Colonic mucosa (tissue), 4 donors: ENCODE measurements at regions not wholly inside any gene's neighbourhood (a gene's known extent, or its start where the extent isn't known, plus 50 kb on each side); places are given as distances from the start of the nearest gene placed in this dataset.

Experiments
- DNase-seq: peaks from one replicate; pipeline ENCODE4 v3.0.0-alpha.2; 2020
- H3K27ac ChIP-seq: fragments of 200-600 bp; one replicate; pipeline ENCODE4 v1.8.0; 2021
- H3K27me3 ChIP-seq: fragments of 200-600 bp; one replicate; pipeline ENCODE4 v1.8.0; 2021
- H3K36me3 ChIP-seq: fragments of 200-600 bp; one replicate; pipeline ENCODE4 v1.8.0; 2021
- H3K4me1 ChIP-seq: fragments of 200-600 bp; one replicate; pipeline ENCODE4 v1.8.0; 2021; ENCODE audit warnings: mild to moderate bottlenecking
- H3K4me3 ChIP-seq: fragments of 200-600 bp; one replicate; pipeline ENCODE4 v1.8.0; 2021
- H3K9ac ChIP-seq, 2 donors: one replicate each; pipeline ENCODE4 v1.7.0; 2013; ENCODE audit warnings: control low read depth in 2 of 2, low read depth in 2 of 2, low read length in 2 of 2
- H3K9me3 ChIP-seq: fragments of 200-600 bp; one replicate; pipeline ENCODE4 v1.8.0; 2021
- CTCF ChIP-seq: fragments of 200-600 bp; IDR thresholded peaks from one replicate; pipeline ENCODE4 v1.8.0; 2022; ENCODE audit warnings: antibody characterized with exemption, mild to moderate bottlenecking
- intact Hi-C: fragments of 100-400 bp; cut with DNase I; formaldehyde crosslinking; loops from one replicate; pipeline ENCODE4 v1.14.1; 2022
- donor health status: healthy.
- donor health status: DM: no; HTN: no; CAD: no.
- donor health status: DM: no; HTN: no; CAD: no.

GRCh38 chr6:101116337-101116736 is 235.2 kb upstream of the ASCC3 start:
- H3K27ac ChIP-seq: no peak overlapping the region
- H3K4me3 ChIP-seq: no peak overlapping the region
- H3K9me3 ChIP-seq: no peaks in the 10 kb centered on the region
- no peaks in the 10 kb centered on the region for H3K36me3 ChIP-seq
- no peak overlapping the region for H3K9ac ChIP-seq
- intact Hi-C loops: loop anchor here (10.0 kb wide), 1 partner anchor 108 kb away; no protein-coding TSS in a partner anchor
- no peak for TF ChIP-seq CTCF
- no peaks in the 10 kb centered on the region for H3K27me3 ChIP-seq
- no peaks in the 10 kb centered on the region for H3K4me1 ChIP-seq
- DNase-seq: no peak

- H3K36me3 ChIP-seq: no peaks in the 10 kb centered on the region
- no peaks in the 10 kb centered on the region for H3K27me3 ChIP-seq
- no peak for TF ChIP-seq CTCF
- intact Hi-C loops: loop anchor here (10.0 kb wide), 1 partner anchor 107 kb away; no protein-coding TSS in a partner anchor
- DNase-seq: peak; percentile 59
- no peak overlapping the region for H3K4me3 ChIP-seq
- H3K4me1 ChIP-seq: no peaks in the 10 kb centered on the region
- H3K27ac ChIP-seq: no peak overlapping the region
- H3K9me3 ChIP-seq: no peaks in the 10 kb centered on the region
- no peak overlapping the region for H3K9ac ChIP-seq
Measured at GRCh38 chr6:101117393-101118135, 236.4 kb upstream of the ASCC3 start.

- Histone ChIP-seq H3K27ac (no peak overlapping the region), H3K4me1 (no peaks in the 10 kb centered on the region), H3K27me3 (no peaks in the 10 kb centered on the region), H3K9me3 (no peaks in the 10 kb centered on the region), H3K36me3 (no peaks in the 10 kb centered on the region), H3K4me3 (no peak overlapping the region), H3K9ac (no peak overlapping the region)
- intact Hi-C loops: loop anchor here (10.0 kb wide), 1 partner anchor 107 kb away; no protein-coding TSS in a partner anchor
- no peak for DNase-seq
- no peak for TF ChIP-seq CTCF
Measured at GRCh38 chr6:101118136-101118396, 236.9 kb upstream of the ASCC3 start.

- Histone ChIP-seq H3K36me3 (no peaks in the 10 kb centered on the region), H3K27ac (no peak overlapping the region), H3K9ac (no peak overlapping the region), H3K9me3 (no peaks in the 10 kb centered on the region), H3K4me1 (no peaks in the 10 kb centered on the region), H3K4me3 (no peak overlapping the region), H3K27me3 (no peaks in the 10 kb centered on the region)
- DNase-seq: no peak
- no peak for TF ChIP-seq CTCF
- intact Hi-C loops: no loop called here
Measured at GRCh38 chr6:101120747-101121146, 239.6 kb upstream of the ASCC3 start.

GRCh38 chr6:101125380-101125971 is 244.3 kb upstream of the ASCC3 start:
- Histone ChIP-seq H3K9ac (no peak overlapping the region), H3K4me1 (no peaks in the 10 kb centered on the region), H3K9me3 (no peaks in the 10 kb centered on the region), H3K36me3 (no peaks in the 10 kb centered on the region), H3K27me3 (no peaks in the 10 kb centered on the region), H3K4me3 (no peak overlapping the region), H3K27ac (no peak overlapping the region)
- TF ChIP-seq CTCF: no peak
- DNase-seq: no peak
- intact Hi-C loops: no loop called here
